HG03354 (cell line): ENCODE measurements at regions not wholly inside any gene's neighbourhood (a gene's known extent, or its start where the extent isn't known, plus 50 kb on each side); places are given as distances from the start of the nearest gene placed in this dataset.

ENCODE experiments used
- ATAC-seq: cut with Tn5 transposase; IDR thresholded peaks from one replicate; pipeline ENCODE4 v1.9.1; 2021; ENCODE audit warnings: mild to moderate bottlenecking; ENCODE audit not compliant: unreplicated experiment, poor library complexity, severe bottlenecking

- ATAC-seq, result no peak
Measured at GRCh38 chr4:41446981-41447725, 90.8 kb upstream of the LIMCH1 start.

DNA sequence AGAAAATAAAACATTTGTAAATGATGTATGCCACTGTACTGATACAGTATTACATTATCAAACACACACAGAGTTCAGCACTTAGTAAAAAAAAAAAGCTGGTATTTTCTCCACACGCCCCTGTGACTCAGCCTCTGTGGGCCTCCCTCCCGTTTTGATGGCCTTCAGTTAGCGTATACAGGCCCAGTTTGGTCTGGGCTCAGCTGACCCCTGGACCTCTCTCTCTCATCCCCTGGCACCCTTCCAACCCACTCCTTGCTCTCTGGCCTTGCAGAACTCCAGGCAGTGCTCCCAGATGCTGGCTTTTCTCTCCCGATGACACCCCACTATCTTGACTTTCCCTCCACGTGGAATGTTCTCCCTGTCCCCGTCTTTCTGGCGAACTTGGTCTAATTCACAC, 89.0 kb upstream of the LIMCH1 start:
- ATAC-seq, result no peak

DNA sequence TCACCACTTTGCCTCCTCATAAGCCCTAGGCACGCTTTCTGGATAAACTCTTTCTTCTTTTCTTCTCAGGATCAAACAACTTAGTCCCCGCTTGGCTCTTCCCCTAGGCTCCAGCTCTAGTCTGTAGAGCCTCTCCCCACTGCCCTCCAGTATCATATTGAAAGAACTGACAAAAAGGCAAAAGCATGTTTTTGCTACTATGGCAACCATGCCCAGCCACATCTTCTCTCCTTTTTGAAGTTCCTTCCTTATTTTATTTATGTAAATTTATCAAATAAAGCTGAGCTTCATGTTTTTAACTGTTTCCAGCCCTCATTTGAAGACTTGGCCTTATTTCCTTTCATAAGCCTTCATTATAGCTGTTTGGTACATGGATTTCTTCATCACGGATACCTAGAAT, 86.0 kb upstream of the LIMCH1 start:
- ATAC-seq, result no peak

DNA sequence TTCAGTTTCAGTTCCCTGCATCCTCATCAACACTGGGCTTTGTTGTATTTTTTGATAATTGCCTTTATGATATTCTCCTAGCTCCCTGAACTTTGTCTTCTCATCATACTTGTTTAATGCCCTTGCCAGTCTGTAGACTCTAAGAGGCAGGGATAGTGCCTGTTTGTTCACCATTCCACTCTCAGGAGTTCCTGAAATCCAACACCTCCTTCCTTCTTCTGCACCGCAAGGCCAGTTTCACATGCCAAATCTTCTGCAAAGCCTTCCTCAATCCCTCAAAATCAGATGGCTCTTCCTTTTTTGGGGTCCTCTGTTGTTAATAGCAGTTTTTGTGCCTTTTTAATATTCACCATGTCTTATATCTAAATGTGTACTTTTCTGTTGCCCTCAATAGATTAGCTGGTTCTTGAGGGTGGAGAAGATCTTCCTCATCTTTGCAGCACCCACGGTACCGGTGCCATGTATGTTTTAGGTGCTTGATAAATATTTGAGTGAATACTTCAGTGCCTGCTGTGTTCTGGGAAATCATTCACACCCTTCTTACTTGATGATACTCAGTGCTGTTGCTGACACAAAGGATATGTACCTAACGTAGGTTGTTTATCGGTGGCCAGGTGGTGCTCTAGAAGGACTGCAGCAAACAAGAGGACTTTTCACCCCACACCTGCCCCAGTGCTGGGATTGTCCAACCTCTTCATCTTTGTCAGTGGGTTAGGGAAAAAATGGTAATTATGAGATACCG, 85.3 kb upstream of the LIMCH1 start:
- ATAC-seq, result no peak

DNA sequence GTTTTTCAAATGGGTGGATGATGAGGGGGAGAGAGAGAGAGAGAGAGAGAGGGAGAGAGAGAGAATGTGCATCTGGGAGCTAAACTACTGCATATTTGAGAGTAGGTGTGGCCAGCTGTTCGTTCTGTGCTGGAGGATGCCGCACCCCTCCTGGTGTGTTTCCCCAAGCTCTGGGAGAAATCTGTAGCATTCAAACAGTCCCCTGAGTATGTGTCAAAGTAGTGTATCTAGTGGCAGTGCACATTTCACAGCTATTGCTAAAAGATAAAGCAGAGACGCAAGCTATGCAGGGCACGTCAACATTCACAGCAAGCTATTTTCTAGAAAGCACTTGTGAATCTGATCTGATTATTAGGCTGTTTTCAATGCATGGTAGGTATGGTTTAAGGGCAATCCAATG, 83.5 kb upstream of the LIMCH1 start:
- no peak for ATAC-seq

- no peak for ATAC-seq
Measured at GRCh38 chr4:41455206-41455605, 82.8 kb upstream of the LIMCH1 start.

- ATAC-seq, result no peak
Measured at GRCh38 chr4:41456559-41457101, 81.3 kb upstream of the LIMCH1 start.

DNA sequence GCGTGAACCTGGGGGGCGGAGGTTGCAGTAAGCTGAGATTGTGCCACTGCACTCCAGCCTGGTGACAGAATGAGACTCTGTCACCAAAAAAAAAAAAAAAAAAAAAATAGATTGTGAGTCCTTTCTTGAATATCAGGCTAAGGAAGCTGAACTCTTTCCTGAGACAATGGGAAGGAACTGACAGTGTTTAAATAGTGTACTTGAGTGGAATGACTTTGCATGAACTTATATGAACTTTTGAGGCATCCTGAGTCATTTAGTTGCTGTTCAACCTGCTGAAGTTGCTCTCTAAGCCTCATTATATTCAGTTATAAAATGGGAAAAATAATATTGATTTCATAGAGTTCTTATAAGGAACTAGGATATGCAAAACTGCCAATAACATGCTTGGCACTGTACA, 79.3 kb upstream of the LIMCH1 start:
- ATAC-seq, result no peak

- ATAC-seq, result no peak
Measured at GRCh38 chr4:41460641-41461040, 77.3 kb upstream of the LIMCH1 start.

GRCh38 chr4:41461780-41462307, 76.1 kb upstream of the LIMCH1 start:
- ATAC-seq, result no peak

DNA sequence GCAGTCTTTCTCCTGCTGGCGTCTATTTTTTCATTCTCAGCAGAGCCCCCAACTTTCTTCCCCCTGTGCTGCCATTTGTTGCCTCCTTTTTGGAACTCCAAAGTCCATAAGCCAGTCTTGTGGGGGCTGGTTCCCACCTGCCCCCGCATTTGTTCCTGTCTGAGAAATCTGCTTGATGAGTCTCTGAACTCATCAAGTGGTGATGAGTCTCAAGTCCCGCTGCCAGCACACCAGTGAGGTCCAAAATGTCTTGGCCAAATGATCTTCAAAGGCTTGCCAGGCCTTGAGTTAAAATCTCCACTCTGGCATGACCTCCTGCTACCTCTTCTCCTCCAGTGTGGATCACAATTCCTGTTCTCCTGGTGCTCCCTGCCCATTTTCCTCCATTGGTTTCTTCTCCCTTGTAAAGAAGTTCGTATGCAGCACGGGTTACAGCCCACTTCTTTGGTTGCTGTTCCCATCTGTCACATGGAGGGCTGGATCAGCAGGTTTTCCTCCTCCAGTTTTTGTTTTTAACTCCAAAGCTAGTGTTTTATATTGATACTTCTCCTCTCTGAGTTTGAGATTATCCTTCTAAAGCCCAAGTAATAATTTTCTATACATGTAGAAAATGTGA, 72.7 kb upstream of the LIMCH1 start:
- ATAC-seq, result no peak

- no peak for ATAC-seq
Measured at GRCh38 chr4:41466249-41466648, 71.7 kb upstream of the LIMCH1 start.

DNA sequence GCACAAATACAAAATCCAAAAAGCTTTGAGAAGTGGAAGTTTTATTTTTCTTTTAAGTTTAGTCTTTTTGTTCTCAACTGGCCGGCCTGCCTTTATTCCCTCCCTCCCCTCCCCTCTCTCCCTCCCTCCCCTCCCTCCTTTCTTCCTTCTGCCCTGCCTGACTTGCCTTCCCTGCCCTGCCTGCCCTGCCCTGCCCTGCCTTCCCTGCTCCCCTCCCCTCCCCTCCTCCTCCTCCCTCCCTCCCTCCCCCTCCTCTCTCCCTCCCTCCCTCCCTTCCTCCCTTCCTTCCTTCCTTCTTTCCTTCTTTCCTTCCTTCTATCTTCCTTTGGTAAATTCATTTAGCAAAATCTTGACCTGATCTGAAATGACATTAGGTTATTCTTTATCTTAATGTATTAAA, 69.8 kb upstream of the LIMCH1 start:
- no peak for ATAC-seq

DNA sequence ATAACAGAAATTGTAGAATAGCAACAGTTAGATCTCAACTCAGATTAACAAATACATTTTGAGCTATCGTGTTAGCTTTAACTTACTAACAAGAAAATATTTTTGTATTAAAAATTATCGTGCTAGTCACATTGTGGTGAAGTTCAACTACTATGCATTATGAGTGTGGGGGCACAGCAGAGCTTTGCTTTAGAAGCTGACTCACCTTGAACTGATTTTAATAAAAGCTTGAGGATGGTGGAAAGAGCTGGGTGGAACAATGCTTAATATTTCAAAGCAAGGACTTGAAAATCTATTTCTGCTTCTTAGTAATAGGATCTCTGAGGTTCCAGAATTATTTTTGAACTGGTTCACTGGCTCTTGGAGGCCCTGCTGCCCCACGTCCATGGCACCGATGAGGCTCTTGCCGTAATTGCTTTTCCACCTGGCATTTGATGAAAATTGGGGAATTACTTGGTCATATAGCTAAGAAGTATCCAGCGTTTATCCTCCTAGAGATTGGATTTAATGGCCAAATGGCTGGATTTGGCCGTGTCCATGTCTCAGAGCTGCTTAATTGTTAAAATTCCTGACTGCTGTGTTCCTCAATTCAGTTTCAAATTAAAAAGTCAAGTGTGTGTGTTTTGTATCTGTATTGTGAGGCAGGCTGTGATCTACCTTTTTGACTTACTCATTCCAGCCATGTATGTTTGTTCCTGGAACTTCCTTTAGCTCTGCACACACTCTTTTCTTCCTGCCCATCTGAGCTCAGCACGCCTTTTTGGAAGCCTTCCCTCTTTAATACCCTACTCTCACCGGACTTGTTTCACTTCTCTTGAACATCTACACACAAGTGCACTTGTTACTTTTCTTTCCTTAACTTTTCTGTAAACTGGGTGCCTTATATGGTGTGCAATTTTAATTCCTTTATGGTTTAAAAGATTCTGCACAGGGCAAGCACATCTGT, 66.6 kb upstream of the LIMCH1 start:
- ATAC-seq, result no peak

DNA sequence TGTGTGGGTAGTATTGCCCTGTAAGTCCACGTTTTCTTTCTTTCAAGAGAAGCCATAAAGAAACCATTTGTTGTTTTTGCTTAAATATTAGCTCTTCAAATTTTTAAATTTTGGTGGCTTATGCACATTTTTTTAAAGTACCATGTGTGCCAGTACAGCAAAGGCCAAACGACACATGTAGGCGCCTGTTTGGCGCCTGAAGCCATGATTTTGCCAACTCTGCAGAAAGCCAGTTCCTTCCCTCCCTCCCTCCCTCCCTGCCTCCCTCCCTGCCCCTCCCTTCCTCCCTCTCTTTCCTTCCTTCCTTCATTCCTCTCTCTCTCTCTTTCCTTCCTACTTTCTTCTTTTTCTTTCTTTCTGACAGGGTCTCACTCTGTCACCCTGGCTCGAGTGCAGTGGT, 65.9 kb upstream of the LIMCH1 start:
- no peak for ATAC-seq

- no peak for ATAC-seq
Measured at GRCh38 chr4:41473176-41473575, 64.8 kb upstream of the LIMCH1 start.

DNA sequence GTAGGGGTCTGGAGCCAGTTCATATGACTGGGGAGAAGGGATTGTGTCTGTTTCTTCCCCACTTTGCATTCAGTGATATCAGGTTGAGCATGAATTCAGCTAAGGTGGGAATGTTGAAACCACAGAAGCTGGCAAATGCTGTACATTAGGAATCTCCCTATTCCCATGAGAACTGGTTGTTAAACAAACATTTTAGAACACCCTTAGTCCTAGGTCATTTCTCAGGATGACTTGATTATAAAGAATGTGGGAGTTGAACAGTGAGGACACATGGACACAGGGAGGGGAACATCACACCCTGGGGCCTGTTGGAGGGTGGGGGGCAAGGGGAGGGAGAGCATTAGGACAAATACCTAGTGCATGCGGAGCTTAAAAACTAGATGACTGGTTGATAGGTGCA, 62.6 kb upstream of the LIMCH1 start:
- ATAC-seq, result no peak

DNA sequence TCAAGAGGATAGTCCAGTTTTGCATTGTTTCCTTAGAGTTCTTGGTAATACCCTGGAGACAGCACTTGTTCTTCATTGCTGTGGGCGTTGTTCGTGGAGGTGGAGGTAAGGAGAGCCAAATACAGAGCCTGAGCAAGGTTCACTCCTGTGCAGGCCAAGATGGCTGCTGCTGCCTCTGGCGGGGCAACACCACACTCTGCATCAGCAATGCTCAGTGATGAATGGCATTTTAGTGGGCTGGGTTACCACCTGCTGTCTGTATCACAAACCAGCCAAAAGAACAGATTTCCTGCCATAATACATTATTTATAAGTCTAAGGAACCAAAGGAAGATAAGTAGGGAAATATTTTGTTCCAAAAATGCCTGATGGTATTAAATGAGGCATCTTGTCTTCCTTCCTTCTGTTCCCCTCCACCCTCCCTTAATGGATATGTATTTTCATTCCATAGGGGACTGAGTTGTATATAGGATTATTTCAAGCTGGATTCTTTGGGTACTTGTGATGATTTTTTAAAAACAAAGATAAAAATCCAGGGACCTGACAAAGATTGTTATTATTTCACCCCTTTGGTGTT, 61.6 kb upstream of the LIMCH1 start:
- ATAC-seq, result no peak
